ENCODE measurements at regions not wholly inside any gene's neighbourhood (a gene's known extent, or its start where the extent isn't known, plus 50 kb on each side); places are given as distances from the start of the nearest gene placed in this dataset.

- TF ChIP-seq GATA2 (IDR thresholded peaks at IDR 0.05; ENCODE audit: low read depth, low read length), result no peak
- no peak for TF ChIP-seq GATA3 (IDR thresholded peaks at IDR 0.05; ENCODE audit: low read depth, low read length)
Measured at GRCh38 chr4:35216636-35217035, 1027.7 kb downstream of the ARAP2 start.

Data from SH-SY5Y (cell line).